H9 (cell line): ENCODE measurements at regions not wholly inside any gene's neighbourhood (a gene's known extent, or its start where the extent isn't known, plus 50 kb on each side); places are given as distances from the start of the nearest gene placed in this dataset.

Experiments used
- DNase-seq: peaks from one replicate; pipeline ENCODE4 v3.0.0-alpha.2; 2017
- H2AFZ ChIP-seq: one replicate; pipeline ENCODE4 v1.6.1; 2013; ENCODE audit warnings: mild to moderate bottlenecking, low read length, control low read depth, moderate library complexity
- H2AK5ac ChIP-seq: 2 replicates; pipeline ENCODE4 v1.6.1; 2013; ENCODE audit warnings: low read length, control low read depth, mixed read lengths; ENCODE audit not compliant: insufficient read length
- H2BK120ac ChIP-seq: one replicate; pipeline ENCODE4 v1.6.1; 2013; ENCODE audit warnings: low read depth, mild to moderate bottlenecking, low read length, control low read depth, inconsistent platforms; ENCODE audit not compliant: poor library complexity, severe bottlenecking
- H2BK12ac ChIP-seq: 2 replicates; pipeline ENCODE4 v1.6.1; 2013; ENCODE audit warnings: low read length, control low read depth, mixed read lengths, low read depth; ENCODE audit not compliant: insufficient read length
- H2BK15ac ChIP-seq: 2 replicates; pipeline ENCODE4 v1.6.1; 2013; ENCODE audit warnings: low read depth, low read length, control low read depth
- H2BK20ac ChIP-seq: one replicate; pipeline ENCODE4 v1.6.1; 2013; ENCODE audit warnings: low read depth, mild to moderate bottlenecking, low read length, control low read depth, inconsistent platforms; ENCODE audit not compliant: poor library complexity, severe bottlenecking
- H2BK5ac ChIP-seq: 2 replicates; pipeline ENCODE4 v1.6.1; 2013; ENCODE audit warnings: low read length, control low read depth, mixed read lengths; ENCODE audit not compliant: insufficient read length
- H3K14ac ChIP-seq: 2 replicates; pipeline ENCODE4 v1.6.1; 2013; ENCODE audit warnings: low read length, control low read depth; ENCODE audit not compliant: insufficient read depth
- H3K18ac ChIP-seq: 2 replicates; pipeline ENCODE4 v1.6.1; 2013; ENCODE audit warnings: low read depth, mild to moderate bottlenecking, mixed read lengths, low read length, control low read depth; ENCODE audit not compliant: insufficient read length
- H3K23ac ChIP-seq: 2 replicates; pipeline ENCODE4 v1.6.1; 2013; ENCODE audit warnings: low read length, control low read depth, mixed read lengths, low read depth; ENCODE audit not compliant: insufficient read length
- H3K23me2 ChIP-seq: 2 replicates; pipeline ENCODE4 v1.6.1; 2013; ENCODE audit warnings: low read depth, mild to moderate bottlenecking, mixed read lengths, low read length, control low read depth; ENCODE audit not compliant: insufficient read length, poor library complexity, severe bottlenecking
- H3K27ac ChIP-seq: 2 replicates; pipeline ENCODE4 v1.5.1; 2013; ENCODE audit warnings: low read length, control low read depth, mixed read lengths, low read depth; ENCODE audit not compliant: insufficient read length
- H3K27me3 ChIP-seq: 2 replicates; pipeline ENCODE4 v1.6.1; 2013; ENCODE audit warnings: low read length, control low read depth, inconsistent platforms; ENCODE audit not compliant: insufficient read depth
- H3K4ac ChIP-seq: 2 replicates; pipeline ENCODE4 v1.6.1; 2013; ENCODE audit warnings: low read depth, mild to moderate bottlenecking, control low read depth, inconsistent platforms, low read length, moderate library complexity
- H3K4me1 ChIP-seq: 2 replicates; pipeline ENCODE4 v1.6.1; 2013; ENCODE audit warnings: low read length, control low read depth, inconsistent platforms; ENCODE audit not compliant: insufficient read depth
- H3K4me2 ChIP-seq: 2 replicates; pipeline ENCODE4 v1.6.1; 2013; ENCODE audit warnings: low read length, control low read depth, mixed read lengths; ENCODE audit not compliant: insufficient read length, insufficient read depth
- H3K56ac ChIP-seq: 2 replicates; pipeline ENCODE4 v1.6.1; 2013; ENCODE audit warnings: low read depth, mild to moderate bottlenecking, mixed read lengths, low read length, control low read depth; ENCODE audit not compliant: insufficient read length
- H3K79me1 ChIP-seq: 2 replicates; pipeline ENCODE4 v1.6.1; 2013; ENCODE audit warnings: low read depth, mild to moderate bottlenecking, moderate library complexity, low read length, control low read depth, inconsistent platforms; ENCODE audit not compliant: insufficient read depth, poor library complexity, severe bottlenecking
- H3K79me2 ChIP-seq: 2 replicates; pipeline ENCODE4 v1.6.1; 2013; ENCODE audit warnings: low read length, control low read depth, inconsistent platforms; ENCODE audit not compliant: insufficient read depth
- H3K9ac ChIP-seq: 2 replicates; pipeline ENCODE4 v1.6.1; 2013; ENCODE audit warnings: low read length, control low read depth, mixed read lengths; ENCODE audit not compliant: insufficient read length; ENCODE audit errors: extremely low read depth
- H3K9me3 ChIP-seq: one replicate; pipeline ENCODE4 v1.6.1; 2013; ENCODE audit warnings: low read depth, low read length, inconsistent platforms; ENCODE audit not compliant: control insufficient read depth
- H3T11ph ChIP-seq: one replicate; pipeline ENCODE4 v1.6.1; 2013; ENCODE audit warnings: mild to moderate bottlenecking, low read length, control low read depth, inconsistent platforms
- H4K20me1 ChIP-seq: one replicate; pipeline ENCODE4 v1.6.1; 2013; ENCODE audit not compliant: control insufficient read depth, insufficient read length, insufficient read depth
- H4K5ac ChIP-seq: 2 replicates; pipeline ENCODE4 v1.6.1; 2013; ENCODE audit warnings: low read depth, mild to moderate bottlenecking, mixed read lengths, low read length, control low read depth; ENCODE audit not compliant: insufficient read length
- H4K8ac ChIP-seq: replicated peaks from 2 replicates; pipeline ENCODE4 v1.6.1; 2013; ENCODE audit warnings: low read length, control low read depth, mixed read lengths, low read depth; ENCODE audit not compliant: insufficient read length
- H4K91ac ChIP-seq: 2 replicates; pipeline ENCODE4 v1.6.1; 2013; ENCODE audit warnings: low read depth, mild to moderate bottlenecking, moderate library complexity, mixed read lengths, low read length, control low read depth; ENCODE audit not compliant: insufficient read length
- H3K27ac Mint-ChIP-seq, 3 experiments: 2 replicates in 2 of 3; 3 replicates in 1 of 3; pipeline ENCODE4 v1.8.0; 2020 to 2021; ENCODE audit warnings: mixed read lengths in 3 of 3, mild to moderate bottlenecking in 1 of 3, moderate library complexity in 1 of 3
- H3K27me3 Mint-ChIP-seq: 2 replicates; pipeline ENCODE4 v1.8.0; 2021; ENCODE audit warnings: low read depth, mild to moderate bottlenecking, moderate library complexity, mixed read lengths
- H3K36me3 Mint-ChIP-seq, 3 experiments: 2 replicates in 2 of 3; 3 replicates in 1 of 3; pipeline ENCODE4 v1.8.0; 2020 to 2021; ENCODE audit warnings: low read depth in 3 of 3, mixed read lengths in 3 of 3; ENCODE audit not compliant: insufficient read depth in 1 of 3
- H3K4me1 Mint-ChIP-seq, 2 experiments: 2 replicates each; pipeline ENCODE4 v1.8.0; 2020; ENCODE audit warnings: mixed read lengths in 2 of 2
- H3K4me3 Mint-ChIP-seq, 2 experiments: 2 replicates in 1 of 2; 3 replicates in 1 of 2; pipeline ENCODE4 v1.8.0; 2020 to 2021; ENCODE audit warnings: mild to moderate bottlenecking in 2 of 2, mixed read lengths in 2 of 2, moderate library complexity in 1 of 2
- H3K9me3 Mint-ChIP-seq, 2 experiments: 2 replicates in 1 of 2; 3 replicates in 1 of 2; pipeline ENCODE4 v1.8.0; 2020; ENCODE audit warnings: mild to moderate bottlenecking in 2 of 2, mixed read lengths in 2 of 2, moderate library complexity in 1 of 2
- WGBS: extraction: QIAGEN DNeasy Blood & Tissue Kit; methylation state at CpG from one replicate; pipeline ENCODE4 v1.1.7; 2013; ENCODE audit warnings: missing lambda C conversion rate, low lambda C conversion rate, mixed read lengths; ENCODE audit not compliant: insufficient read length; ENCODE audit errors: extremely low coverage; 5-methylcytosine and 5-hydroxymethylcytosine counted together
- TF ChIP-seq, protein P1 (sequence below): fragments of 200-600 bp; sonication (generic); conservative IDR thresholded peaks from 3 replicates; pipeline ENCODE4 v1.8.0; 2021; ENCODE audit warnings: antibody characterized with exemption, mild to moderate bottlenecking

DNA sequence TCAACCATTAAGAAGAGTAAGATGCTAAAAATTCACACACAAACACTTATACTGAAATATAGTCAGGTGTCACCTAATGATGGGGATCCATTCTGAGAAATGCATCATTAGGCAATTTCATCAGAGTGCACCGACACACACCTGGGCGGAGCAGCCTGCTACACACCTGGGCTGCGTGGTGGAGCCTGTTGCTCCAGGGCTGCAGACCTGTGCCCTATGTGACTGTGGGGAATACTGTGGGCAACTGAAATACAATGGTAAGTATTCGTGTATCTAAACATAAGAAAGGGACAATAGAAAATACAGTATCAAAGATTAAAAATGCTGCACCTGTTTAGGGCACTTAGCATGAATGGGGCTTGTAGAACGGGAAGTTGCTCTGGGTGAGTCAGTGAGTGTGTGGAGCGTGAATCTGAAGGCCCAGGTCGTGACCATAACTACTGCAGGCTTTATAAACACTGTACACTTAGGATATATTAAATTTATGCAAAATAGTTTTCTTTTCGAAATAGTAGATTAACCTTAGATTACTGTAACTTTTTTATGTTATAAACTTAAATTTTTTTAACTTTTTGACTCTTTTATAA is 124.4 kb upstream of the AFDN start:
- H3K9me3 ChIP-seq = no peaks in the 10 kb centered on the region
- no peak overlapping the region for H4K91ac ChIP-seq
- no peaks in the 10 kb centered on the region for H3K79me1 ChIP-seq
- H2BK120ac ChIP-seq = no peak overlapping the region
- WGBS = no CpG with 5 or more reads among the region's 8 CpGs
- H3K36me3 Mint-ChIP-seq = no peaks in the 10 kb centered on the region
- no peaks in the 10 kb centered on the region for H3K79me2 ChIP-seq
- H2BK5ac ChIP-seq = no peak overlapping the region
- H2AK5ac ChIP-seq = no peak overlapping the region
- H3K4me1 Mint-ChIP-seq = peaks cover 12 to 15% of the 10 kb centered on the region in 2 experiments
- no peaks in the 10 kb centered on the region for H3K4me1 ChIP-seq
- H3K23ac ChIP-seq = no peak overlapping the region
- no peak overlapping the region for H3K9ac ChIP-seq
- H3K27me3 ChIP-seq = no peaks in the 10 kb centered on the region
- no peak for DNase-seq
- no peak overlapping the region for H3K27ac ChIP-seq
- no peaks in the 10 kb centered on the region for H3K9me3 Mint-ChIP-seq
- no peak overlapping the region for H3K4ac ChIP-seq
- no peak overlapping the region for H4K8ac ChIP-seq
- peaks cover 5% of the 10 kb centered on the region; the same call in 1 of the 2 replicates for H3K27me3 Mint-ChIP-seq
- H3K56ac ChIP-seq = no peak overlapping the region
- H3K14ac ChIP-seq = no peak overlapping the region
- H3T11ph ChIP-seq = no peak overlapping the region
- no peak overlapping the region for H3K4me3 Mint-ChIP-seq
- no peak overlapping the region for H3K4me2 ChIP-seq
- H2AFZ ChIP-seq = no peak overlapping the region
- no peak overlapping the region for H2BK15ac ChIP-seq
- H4K20me1 ChIP-seq = no peaks in the 10 kb centered on the region
- H3K27ac Mint-ChIP-seq = no peak overlapping the region
- H2BK20ac ChIP-seq = no peak overlapping the region
- H4K5ac ChIP-seq = no peak overlapping the region
- TF ChIP-seq, protein P1, sequence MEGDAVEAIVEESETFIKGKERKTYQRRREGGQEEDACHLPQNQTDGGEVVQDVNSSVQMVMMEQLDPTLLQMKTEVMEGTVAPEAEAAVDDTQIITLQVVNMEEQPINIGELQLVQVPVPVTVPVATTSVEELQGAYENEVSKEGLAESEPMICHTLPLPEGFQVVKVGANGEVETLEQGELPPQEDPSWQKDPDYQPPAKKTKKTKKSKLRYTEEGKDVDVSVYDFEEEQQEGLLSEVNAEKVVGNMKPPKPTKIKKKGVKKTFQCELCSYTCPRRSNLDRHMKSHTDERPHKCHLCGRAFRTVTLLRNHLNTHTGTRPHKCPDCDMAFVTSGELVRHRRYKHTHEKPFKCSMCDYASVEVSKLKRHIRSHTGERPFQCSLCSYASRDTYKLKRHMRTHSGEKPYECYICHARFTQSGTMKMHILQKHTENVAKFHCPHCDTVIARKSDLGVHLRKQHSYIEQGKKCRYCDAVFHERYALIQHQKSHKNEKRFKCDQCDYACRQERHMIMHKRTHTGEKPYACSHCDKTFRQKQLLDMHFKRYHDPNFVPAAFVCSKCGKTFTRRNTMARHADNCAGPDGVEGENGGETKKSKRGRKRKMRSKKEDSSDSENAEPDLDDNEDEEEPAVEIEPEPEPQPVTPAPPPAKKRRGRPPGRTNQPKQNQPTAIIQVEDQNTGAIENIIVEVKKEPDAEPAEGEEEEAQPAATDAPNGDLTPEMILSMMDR = no peak
- no peak overlapping the region for H2BK12ac ChIP-seq
- H3K23me2 ChIP-seq = no peaks in the 10 kb centered on the region
- no peak overlapping the region for H3K18ac ChIP-seq
